H1 (cell line): ENCODE measurements at regions not wholly inside any gene's neighbourhood (a gene's known extent, or its start where the extent isn't known, plus 50 kb on each side); places are given as distances from the start of the nearest gene placed in this dataset.

Experiments
- POLR2A ChIP-seq, 2 experiments: IDR thresholded peaks; 1 replicate in 1 of 2; 2 replicates in 1 of 2; pipeline ENCODE4 v1.6.1; 2011; ENCODE audit warnings: low read depth in 2 of 2, low read length in 2 of 2, mild to moderate bottlenecking in 2 of 2; ENCODE audit errors: control extremely low read depth in 1 of 2
- RFX5 ChIP-seq: IDR thresholded peaks from 2 replicates; pipeline ENCODE4 v1.6.1; 2011; ENCODE audit warnings: low read depth, low read length, improper control_type of control experiment, borderline replicate concordance
- TCF12 ChIP-seq: IDR thresholded peaks from 2 replicates; pipeline ENCODE4 v1.6.1; 2011; ENCODE audit warnings: low read depth, mild to moderate bottlenecking, low read length
- ZNF274 ChIP-seq: IDR thresholded peaks from 2 replicates; pipeline ENCODE4 v1.7.0; 2012; ENCODE audit warnings: low read length, borderline replicate concordance; ENCODE audit errors: extremely low read depth
- TF ChIP-seq, protein P1 (sequence below), 3 experiments: IDR thresholded peaks; 1 replicate in 2 of 3; 2 replicates in 1 of 3; pipeline versions ENCODE4 v1.5.1 to v1.6.1; 2011; ENCODE audit warnings: low read length in 3 of 3, mild to moderate bottlenecking in 3 of 3, inconsistent platforms in 2 of 3, low read depth in 1 of 3, moderate library complexity in 1 of 3; ENCODE audit not compliant: insufficient read depth in 1 of 3; ENCODE audit errors: control extremely low read depth in 1 of 3

DNA sequence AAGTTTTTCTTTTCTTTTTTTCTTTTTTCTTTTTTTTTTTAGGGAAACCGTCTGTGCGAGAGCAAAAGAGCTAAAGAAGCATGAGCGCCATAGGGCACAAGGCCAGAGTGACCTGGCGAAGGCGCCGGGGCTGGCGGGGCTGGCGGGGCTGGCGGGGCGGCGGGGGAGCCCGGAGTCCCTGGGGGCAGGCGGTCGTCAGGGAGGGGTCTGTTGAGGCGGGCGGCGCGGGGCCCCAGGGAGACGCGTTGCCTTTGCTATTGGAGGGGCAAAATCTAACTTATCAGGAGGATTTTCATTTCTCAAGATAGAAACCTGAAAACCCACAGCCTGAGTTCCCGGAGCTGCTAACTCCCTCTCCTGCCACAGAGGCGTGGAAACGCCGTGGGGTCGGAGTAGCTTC, 135.6 kb upstream of the SMAD1 start:
- TF ChIP-seq POLR2A (IDR thresholded peaks at IDR 0.05; ENCODE audit: control extremely low read depth in 1 of 2, low read depth in 2 of 2, low read length in 2 of 2) (no peak), ZNF274 (no peak), TCF12 (no peak), RFX5 (no peak)
- TF ChIP-seq, protein P1, sequence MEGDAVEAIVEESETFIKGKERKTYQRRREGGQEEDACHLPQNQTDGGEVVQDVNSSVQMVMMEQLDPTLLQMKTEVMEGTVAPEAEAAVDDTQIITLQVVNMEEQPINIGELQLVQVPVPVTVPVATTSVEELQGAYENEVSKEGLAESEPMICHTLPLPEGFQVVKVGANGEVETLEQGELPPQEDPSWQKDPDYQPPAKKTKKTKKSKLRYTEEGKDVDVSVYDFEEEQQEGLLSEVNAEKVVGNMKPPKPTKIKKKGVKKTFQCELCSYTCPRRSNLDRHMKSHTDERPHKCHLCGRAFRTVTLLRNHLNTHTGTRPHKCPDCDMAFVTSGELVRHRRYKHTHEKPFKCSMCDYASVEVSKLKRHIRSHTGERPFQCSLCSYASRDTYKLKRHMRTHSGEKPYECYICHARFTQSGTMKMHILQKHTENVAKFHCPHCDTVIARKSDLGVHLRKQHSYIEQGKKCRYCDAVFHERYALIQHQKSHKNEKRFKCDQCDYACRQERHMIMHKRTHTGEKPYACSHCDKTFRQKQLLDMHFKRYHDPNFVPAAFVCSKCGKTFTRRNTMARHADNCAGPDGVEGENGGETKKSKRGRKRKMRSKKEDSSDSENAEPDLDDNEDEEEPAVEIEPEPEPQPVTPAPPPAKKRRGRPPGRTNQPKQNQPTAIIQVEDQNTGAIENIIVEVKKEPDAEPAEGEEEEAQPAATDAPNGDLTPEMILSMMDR (IDR thresholded peaks at IDR 0.05; ENCODE audit: control extremely low read depth in 1 of 3, insufficient read depth in 1 of 3, low read depth in 1 of 3, low read length in 3 of 3), result no peak
